GM12873 (cell line): ENCODE measurements at regions not wholly inside any gene's neighbourhood (a gene's known extent, or its start where the extent isn't known, plus 50 kb on each side); places are given as distances from the start of the nearest gene placed in this dataset.

Experiments
- CTCF ChIP-seq: IDR thresholded peaks from 2 replicates; pipeline ENCODE4 v1.5.1; 2012; ENCODE audit warnings: low read depth, mild to moderate bottlenecking, moderate library complexity, low read length, control low read depth; ENCODE audit not compliant: insufficient read depth; ENCODE audit errors: missing control alignments

GRCh38 chr5:28864006-28864405 lies 1825.6 kb upstream of the CDH9 start:
- no peak for TF ChIP-seq CTCF

- TF ChIP-seq CTCF: no peak
Observed at GRCh38 chr5:28862860-28863196, 1824.4 kb upstream of the CDH9 start.

DNA sequence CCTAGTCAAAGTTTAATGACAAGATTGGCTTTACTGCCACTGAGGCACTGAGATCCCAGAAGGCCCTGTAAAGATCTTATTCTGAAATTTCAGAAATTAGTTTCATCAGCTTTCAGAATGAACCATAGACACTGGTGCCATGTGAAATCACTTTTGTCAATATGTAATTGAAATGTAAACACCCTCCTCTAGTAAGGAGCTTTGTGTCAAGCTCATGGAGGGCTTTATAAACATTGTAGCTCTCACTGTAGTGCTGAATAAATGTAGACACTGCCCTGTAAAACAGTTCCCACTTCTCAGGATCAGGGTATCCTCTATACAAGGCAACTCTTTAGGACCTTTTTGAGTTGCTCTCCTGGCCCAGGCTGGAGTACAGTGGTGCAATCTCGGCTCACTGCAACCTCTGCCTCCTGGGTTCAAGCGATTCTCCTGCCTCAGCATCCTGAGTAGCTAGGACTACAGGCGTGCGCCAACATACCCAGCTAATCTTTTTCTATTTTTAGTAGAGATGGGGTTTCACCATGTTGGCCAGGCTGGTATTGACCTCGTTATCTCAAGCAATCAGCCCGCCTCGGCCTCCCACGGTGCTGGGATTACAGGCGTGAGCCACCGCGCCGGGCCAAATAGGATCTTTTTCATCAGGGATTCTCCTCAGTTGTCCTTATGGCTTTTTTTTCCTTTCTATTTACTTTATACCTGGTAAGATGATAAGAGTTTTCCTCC lies 1823.9 kb upstream of the CDH9 start:
- no peak for TF ChIP-seq CTCF

- TF ChIP-seq CTCF: no peak
Observed at GRCh38 chr5:28855626-28856025, 1817.2 kb upstream of the CDH9 start.

DNA sequence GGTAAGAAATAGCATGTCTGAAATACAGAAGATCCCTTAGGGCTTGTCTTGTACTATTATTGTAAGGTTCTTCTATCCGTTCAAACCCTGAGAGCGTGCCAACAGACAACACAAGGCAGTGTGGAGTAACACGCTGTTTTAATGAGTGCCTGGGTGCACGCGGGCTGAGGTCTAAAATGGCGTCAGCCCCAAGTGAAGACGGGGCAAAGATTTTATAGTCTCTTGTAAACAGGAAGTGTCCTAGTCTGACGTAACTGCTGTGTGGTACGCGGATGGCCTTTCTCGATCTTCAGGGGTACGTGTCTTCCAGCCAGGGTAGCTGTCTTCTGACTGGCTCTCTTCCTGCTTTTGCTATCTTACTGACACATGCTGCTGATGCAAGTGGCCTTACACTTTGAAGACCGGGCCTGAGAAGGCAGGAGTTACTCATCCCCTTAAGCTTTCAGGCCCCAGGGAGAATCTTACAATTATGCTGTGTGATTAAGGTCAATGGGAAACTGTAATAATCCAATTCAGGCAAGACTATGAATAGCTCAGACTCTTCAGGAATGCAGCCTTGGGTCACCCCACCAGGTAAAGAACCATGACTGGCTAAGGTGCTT lies 1812.0 kb upstream of the CDH9 start:
- no peak for TF ChIP-seq CTCF

- TF ChIP-seq CTCF: no peak
Observed at GRCh38 chr5:28831042-28831441, 1792.7 kb upstream of the CDH9 start.

- TF ChIP-seq CTCF: no peak
Observed at GRCh38 chr5:28823231-28823630, 1784.8 kb upstream of the CDH9 start.
